Trophoblast cell (in vitro differentiated cells and primary cell): ENCODE measurements at regions not wholly inside any gene's neighbourhood (a gene's known extent, or its start where the extent isn't known, plus 50 kb on each side); places are given as distances from the start of the nearest gene placed in this dataset.
"Not testable (repeated sequence)": the region's sequence is repeated elsewhere in the genome, so short reads cannot be mapped to it uniquely, and the experiment has no call there.

Experiments used
- DNase-seq, 2 donors: peaks; one replicate each; pipeline ENCODE4 v3.0.0-alpha.2; 2016
- H2AFZ ChIP-seq: 2 replicates; pipeline ENCODE4 v1.6.1; 2013; ENCODE audit warnings: low read length, moderate library complexity, mild to moderate bottlenecking; ENCODE audit not compliant: insufficient read depth, poor library complexity
- H2AK5ac ChIP-seq: 2 replicates; pipeline ENCODE4 v1.6.1; 2013; ENCODE audit warnings: mild to moderate bottlenecking, low read length
- H2BK120ac ChIP-seq: 2 replicates; pipeline ENCODE4 v1.6.1; 2013; ENCODE audit warnings: low read length, mild to moderate bottlenecking, moderate library complexity; ENCODE audit not compliant: insufficient read depth, poor library complexity
- H2BK12ac ChIP-seq: 2 replicates; pipeline ENCODE4 v1.6.1; 2013; ENCODE audit warnings: mild to moderate bottlenecking, low read length, moderate library complexity
- H2BK5ac ChIP-seq: 2 replicates; pipeline ENCODE4 v1.6.1; 2013; ENCODE audit warnings: low read length, low read depth, moderate library complexity, mild to moderate bottlenecking; ENCODE audit not compliant: poor library complexity
- H3K14ac ChIP-seq: 2 replicates; pipeline ENCODE4 v1.6.1; 2013; ENCODE audit warnings: mild to moderate bottlenecking, low read length
- H3K18ac ChIP-seq: 2 replicates; pipeline ENCODE4 v1.6.1; 2013; ENCODE audit warnings: mild to moderate bottlenecking, low read length
- H3K23ac ChIP-seq: 2 replicates; pipeline ENCODE4 v1.6.1; 2013; ENCODE audit warnings: low read length
- H3K27ac ChIP-seq: 2 replicates; pipeline ENCODE4 v1.5.1; 2013; ENCODE audit warnings: low read depth, mild to moderate bottlenecking, inconsistent platforms, low read length, moderate library complexity
- H3K27me3 ChIP-seq: 2 replicates; pipeline ENCODE4 v1.6.1; 2013; ENCODE audit warnings: inconsistent platforms, mild to moderate bottlenecking, low read length, moderate library complexity; ENCODE audit not compliant: insufficient read depth
- H3K36me3 ChIP-seq, 2 experiments: 1 replicate in 1 of 2; 2 replicates in 1 of 2; pipeline ENCODE4 v1.6.1; 2013; ENCODE audit warnings: low read length in 2 of 2, mild to moderate bottlenecking in 2 of 2, moderate library complexity in 1 of 2; ENCODE audit not compliant: insufficient read depth in 2 of 2, control insufficient read depth in 1 of 2
- H3K4ac ChIP-seq: 2 replicates; pipeline ENCODE4 v1.6.1; 2013; ENCODE audit warnings: low read depth, mild to moderate bottlenecking, low read length, moderate library complexity
- H3K4me1 ChIP-seq, 2 experiments: 1 replicate in 1 of 2; 2 replicates in 1 of 2; pipeline ENCODE4 v1.6.1; 2013; ENCODE audit warnings: low read length in 2 of 2, mild to moderate bottlenecking in 2 of 2, moderate library complexity in 1 of 2; ENCODE audit not compliant: insufficient read depth in 2 of 2, control insufficient read depth in 1 of 2
- H3K4me2 ChIP-seq: 2 replicates; pipeline ENCODE4 v1.6.1; 2013; ENCODE audit warnings: inconsistent platforms, mild to moderate bottlenecking, low read length, moderate library complexity
- H3K4me3 ChIP-seq: 2 replicates; pipeline ENCODE4 v1.5.1; 2013; ENCODE audit warnings: mild to moderate bottlenecking, low read depth, low read length, inconsistent platforms
- H3K79me1 ChIP-seq: one replicate; pipeline ENCODE4 v1.6.1; 2013; ENCODE audit warnings: low read length
- H3K79me2 ChIP-seq: 2 replicates; pipeline ENCODE4 v1.6.1; 2013; ENCODE audit warnings: low read length, mild to moderate bottlenecking; ENCODE audit not compliant: control insufficient read depth, insufficient read depth, poor library complexity
- H3K9ac ChIP-seq: 2 replicates; pipeline ENCODE4 v1.6.1; 2013; ENCODE audit warnings: mild to moderate bottlenecking, low read length
- H3K9me3 ChIP-seq: 2 replicates; pipeline ENCODE4 v1.6.1; 2013; ENCODE audit warnings: low read depth, mild to moderate bottlenecking, control low read depth, inconsistent platforms, low read length; ENCODE audit not compliant: insufficient read depth
- H4K12ac ChIP-seq: 2 replicates; pipeline ENCODE4 v1.6.1; 2013; ENCODE audit warnings: low read depth, mild to moderate bottlenecking, low read length, moderate library complexity
- H4K8ac ChIP-seq: 2 replicates; pipeline ENCODE4 v1.6.1; 2013; ENCODE audit warnings: low read depth, mild to moderate bottlenecking, low read length, moderate library complexity
- H4K91ac ChIP-seq: one replicate; pipeline ENCODE4 v1.6.1; 2013; ENCODE audit warnings: low read depth, mild to moderate bottlenecking, low read length, moderate library complexity
- WGBS: extraction: QIAGEN DNeasy Blood & Tissue Kit; methylation state at CpG from one replicate; pipeline ENCODE4 v1.1.7; 2013; ENCODE audit warnings: missing lambda C conversion rate; ENCODE audit not compliant: insufficient read length, insufficient coverage; ENCODE audit errors: extremely low coverage; 5-methylcytosine and 5-hydroxymethylcytosine counted together

GRCh38 chr12:34124608-34125007, 102.3 kb downstream of the ALG10 start:
- no peak overlapping the region for H3K14ac ChIP-seq
- DNase-seq, result no peak
- H2BK120ac ChIP-seq, result no peak overlapping the region
- H4K12ac ChIP-seq, result no peak overlapping the region
- no peak overlapping the region for H3K4me2 ChIP-seq
- no peak overlapping the region for H2BK12ac ChIP-seq
- no peak overlapping the region for H3K18ac ChIP-seq
- H3K9me3 ChIP-seq, result peaks cover 19% of the 10 kb centered on the region
- H3K27me3 ChIP-seq, result no peaks in the 10 kb centered on the region
- no peak overlapping the region for H3K4ac ChIP-seq
- H3K36me3 ChIP-seq, result no peaks in the 10 kb centered on the region
- H4K8ac ChIP-seq, result no peak overlapping the region
- H2BK5ac ChIP-seq, result no peak overlapping the region
- H3K9ac ChIP-seq, result no peak overlapping the region
- no peaks in the 10 kb centered on the region for H3K79me1 ChIP-seq
- H3K23ac ChIP-seq, result no peak overlapping the region
- H2AFZ ChIP-seq, result no peak overlapping the region
- no peak overlapping the region for H4K91ac ChIP-seq
- H3K79me2 ChIP-seq, result no peaks in the 10 kb centered on the region
- no CpG with 5 or more reads among the region's 8 CpGs for whole genome bisulfite sequencing
- H3K4me3 ChIP-seq, result no peak overlapping the region
- no peak overlapping the region for H2AK5ac ChIP-seq
- no peaks in the 10 kb centered on the region for H3K4me1 ChIP-seq
- no peak overlapping the region for H3K27ac ChIP-seq

- no CpG with 5 or more reads among the region's 9 CpGs for WGBS
- peak in 1 of 2 donors; percentile 26 for DNase-seq
- no peaks in the 10 kb centered on the region for H3K79me1 ChIP-seq
- H3K27ac ChIP-seq, result no peak overlapping the region
- H3K4me1 ChIP-seq, result no peaks in the 10 kb centered on the region
- no peak overlapping the region for H2BK12ac ChIP-seq
- H3K27me3 ChIP-seq, result no peaks in the 10 kb centered on the region
- no peak overlapping the region for H2BK120ac ChIP-seq
- H4K91ac ChIP-seq, result no peak overlapping the region
- H4K12ac ChIP-seq, result no peak overlapping the region
- H2AK5ac ChIP-seq, result no peak overlapping the region
- H3K4me3 ChIP-seq, result no peak overlapping the region
- H3K36me3 ChIP-seq, result no peaks in the 10 kb centered on the region
- no peak overlapping the region for H3K18ac ChIP-seq
- H3K9me3 ChIP-seq, result peaks cover 17% of the 10 kb centered on the region
- H3K4ac ChIP-seq, result no peak overlapping the region
- H3K79me2 ChIP-seq, result no peaks in the 10 kb centered on the region
- H2BK5ac ChIP-seq, result no peak overlapping the region
- no peak overlapping the region for H4K8ac ChIP-seq
- H2AFZ ChIP-seq, result no peak overlapping the region
- H3K4me2 ChIP-seq, result no peak overlapping the region
- no peak overlapping the region for H3K14ac ChIP-seq
- H3K23ac ChIP-seq, result no peak overlapping the region
- H3K9ac ChIP-seq, result no peak overlapping the region
These were observed 103.9 kb downstream of the ALG10 start for GRCh38 chr12:34126239-34126641.

GRCh38 chr12:34126805-34127204, 104.5 kb downstream of the ALG10 start:
- DNase-seq, result no peak
- H2BK5ac ChIP-seq, result no peak overlapping the region
- H3K27me3 ChIP-seq, result no peaks in the 10 kb centered on the region
- no peaks in the 10 kb centered on the region for H3K79me2 ChIP-seq
- no peak overlapping the region for H2AFZ ChIP-seq
- H2AK5ac ChIP-seq, result no peak overlapping the region
- H3K18ac ChIP-seq, result no peak overlapping the region
- no peak overlapping the region for H2BK12ac ChIP-seq
- H3K4me2 ChIP-seq, result no peak overlapping the region
- H3K36me3 ChIP-seq, result no peaks in the 10 kb centered on the region
- H3K9me3 ChIP-seq, result peaks cover 17% of the 10 kb centered on the region
- no peak overlapping the region for H3K14ac ChIP-seq
- H4K12ac ChIP-seq, result no peak overlapping the region
- no peak overlapping the region for H3K23ac ChIP-seq
- H3K79me1 ChIP-seq, result no peaks in the 10 kb centered on the region
- no peak overlapping the region for H2BK120ac ChIP-seq
- WGBS, result no CpG with 5 or more reads among the region's 1 CpG
- H3K4me1 ChIP-seq, result no peaks in the 10 kb centered on the region
- H3K9ac ChIP-seq, result no peak overlapping the region
- H3K4me3 ChIP-seq, result no peak overlapping the region
- H4K91ac ChIP-seq, result no peak overlapping the region
- no peak overlapping the region for H3K27ac ChIP-seq
- no peak overlapping the region for H4K8ac ChIP-seq
- no peak overlapping the region for H3K4ac ChIP-seq

GRCh38 chr12:34127379-34127778, 105.1 kb downstream of the ALG10 start:
- H3K4ac ChIP-seq, H4K12ac ChIP-seq, H3K4me1 ChIP-seq, H3K79me2 ChIP-seq, H3K27ac ChIP-seq, H2BK120ac ChIP-seq, H3K27me3 ChIP-seq, H3K14ac ChIP-seq, H3K79me1 ChIP-seq, H2AFZ ChIP-seq, H4K91ac ChIP-seq, H3K4me2 ChIP-seq, H3K23ac ChIP-seq, H3K4me3 ChIP-seq, H3K18ac ChIP-seq, H2BK5ac ChIP-seq, H3K36me3 ChIP-seq, H2AK5ac ChIP-seq, H3K9ac ChIP-seq, DNase-seq, H4K8ac ChIP-seq, H2BK12ac ChIP-seq: not testable (repeated sequence)
- WGBS, result no CpG with 5 or more reads among the region's 2 CpGs
- H3K9me3 ChIP-seq, result peaks cover 17% of the 10 kb centered on the region
